ENCODE measurements at regions not wholly inside any gene's neighbourhood (a gene's known extent, or its start where the extent isn't known, plus 50 kb on each side); places are given as distances from the start of the nearest gene placed in this dataset.
"Not testable (repeated sequence)": the region's sequence is repeated elsewhere in the genome, so short reads cannot be mapped to it uniquely, and the experiment has no call there.

- POLR2A ChIA-PET, result no interaction called here
Measured at GRCh38 chr13:31605076-31605860, 134.1 kb upstream of the RXFP2 start.

GRCh38 chr13:31607531-31607930 is 131.8 kb upstream of the RXFP2 start:
- DNase-seq (ENCODE audit: low read depth, low spot score); CTCF ChIA-PET; H3K4me3 ChIP-seq (ENCODE audit: low read depth, low read length); POLR2A ChIA-PET: not testable (repeated sequence)

More at GRCh38 chr13:31605076-31605860, 134.1 kb upstream of the RXFP2 start:
- H3K4me3 ChIP-seq (ENCODE audit: low read depth, low read length), result no peak overlapping the region
- CTCF ChIA-PET, result no interaction called here
- no peak for DNase-seq (ENCODE audit: low read depth, low spot score)
- TF ChIP-seq, protein P1, sequence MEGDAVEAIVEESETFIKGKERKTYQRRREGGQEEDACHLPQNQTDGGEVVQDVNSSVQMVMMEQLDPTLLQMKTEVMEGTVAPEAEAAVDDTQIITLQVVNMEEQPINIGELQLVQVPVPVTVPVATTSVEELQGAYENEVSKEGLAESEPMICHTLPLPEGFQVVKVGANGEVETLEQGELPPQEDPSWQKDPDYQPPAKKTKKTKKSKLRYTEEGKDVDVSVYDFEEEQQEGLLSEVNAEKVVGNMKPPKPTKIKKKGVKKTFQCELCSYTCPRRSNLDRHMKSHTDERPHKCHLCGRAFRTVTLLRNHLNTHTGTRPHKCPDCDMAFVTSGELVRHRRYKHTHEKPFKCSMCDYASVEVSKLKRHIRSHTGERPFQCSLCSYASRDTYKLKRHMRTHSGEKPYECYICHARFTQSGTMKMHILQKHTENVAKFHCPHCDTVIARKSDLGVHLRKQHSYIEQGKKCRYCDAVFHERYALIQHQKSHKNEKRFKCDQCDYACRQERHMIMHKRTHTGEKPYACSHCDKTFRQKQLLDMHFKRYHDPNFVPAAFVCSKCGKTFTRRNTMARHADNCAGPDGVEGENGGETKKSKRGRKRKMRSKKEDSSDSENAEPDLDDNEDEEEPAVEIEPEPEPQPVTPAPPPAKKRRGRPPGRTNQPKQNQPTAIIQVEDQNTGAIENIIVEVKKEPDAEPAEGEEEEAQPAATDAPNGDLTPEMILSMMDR (IDR thresholded peaks at IDR 0.05; ENCODE audit: insufficient read depth, low read length, missing control alignments), result no peak

- POLR2A ChIA-PET, result not testable (repeated sequence)
Measured at GRCh38 chr13:31608780-31609179, 130.5 kb upstream of the RXFP2 start.

GRCh38 chr13:31610270-31610998 is 128.9 kb upstream of the RXFP2 start:
- POLR2A ChIA-PET, result no interaction called here
- H3K4me3 ChIP-seq (ENCODE audit: low read depth, low read length), result no peak overlapping the region
- CTCF ChIA-PET, result no interaction called here
- TF ChIP-seq, protein P1 (IDR thresholded peaks at IDR 0.05; ENCODE audit: insufficient read depth, low read length, missing control alignments), result no peak
- no peak for DNase-seq (ENCODE audit: low read depth, low spot score)

More at GRCh38 chr13:31608780-31609179, 130.5 kb upstream of the RXFP2 start:
- H3K4me3 ChIP-seq (ENCODE audit: low read depth, low read length); DNase-seq (ENCODE audit: low read depth, low spot score); CTCF ChIA-PET: not testable (repeated sequence)

DNA sequence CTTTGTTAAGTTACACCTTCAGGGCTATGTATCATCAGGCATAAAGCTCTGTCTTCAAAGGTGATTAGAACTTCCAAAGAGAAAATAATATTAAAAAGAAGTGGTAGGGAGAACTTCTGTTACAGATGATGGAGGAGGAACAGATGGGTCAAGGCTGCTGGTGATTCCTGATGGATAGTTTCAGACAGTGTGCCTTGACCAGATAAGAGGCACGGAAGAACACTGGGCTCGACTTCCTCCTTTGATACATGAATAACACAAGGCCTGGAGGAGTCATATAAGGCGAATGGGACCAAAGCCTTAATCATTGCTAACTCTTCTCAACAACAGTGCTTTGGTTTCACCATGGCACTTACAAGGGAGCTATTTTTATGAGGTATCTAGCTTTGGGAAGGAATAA is 128.1 kb upstream of the RXFP2 start:
- DNase-seq (ENCODE audit: low read depth, low spot score), result no peak
- TF ChIP-seq, protein P1 (IDR thresholded peaks at IDR 0.05; ENCODE audit: insufficient read depth, low read length, missing control alignments), result no peak
- POLR2A ChIA-PET, result no interaction called here
- H3K4me3 ChIP-seq (ENCODE audit: low read depth, low read length), result no peak overlapping the region
- CTCF ChIA-PET, result no interaction called here

DNA sequence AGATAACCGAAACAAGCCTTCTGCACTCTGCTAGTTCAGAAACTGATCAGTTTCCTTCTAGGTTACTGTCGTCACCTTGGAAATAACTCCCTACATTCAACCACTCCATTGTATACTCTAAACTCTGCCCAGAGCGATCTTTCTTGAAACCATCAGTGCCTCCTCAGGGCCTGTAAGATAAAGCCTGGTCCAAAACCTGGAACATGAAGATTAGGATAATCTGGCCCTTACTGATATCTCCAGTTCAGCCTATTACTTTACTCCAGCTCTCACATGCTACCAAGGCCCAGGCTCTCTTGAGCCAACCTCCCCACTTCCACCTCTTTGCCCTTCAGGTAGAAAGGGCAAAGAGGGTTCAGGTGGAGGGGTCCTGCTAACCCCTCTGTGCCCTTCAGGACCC is 125.3 kb upstream of the RXFP2 start:
- no peak for DNase-seq (ENCODE audit: low read depth, low spot score)
- H3K4me3 ChIP-seq (ENCODE audit: low read depth, low read length), result no peak overlapping the region
- CTCF ChIA-PET, result no interaction called here
- TF ChIP-seq, protein P1 (IDR thresholded peaks at IDR 0.05; ENCODE audit: insufficient read depth, low read length, missing control alignments), result no peak
- POLR2A ChIA-PET, result no interaction called here

GRCh38 chr13:31614704-31615103 is 124.6 kb upstream of the RXFP2 start:
- no peak overlapping the region for H3K4me3 ChIP-seq (ENCODE audit: low read depth, low read length)
- CTCF ChIA-PET, result no interaction called here
- DNase-seq (ENCODE audit: low read depth, low spot score), result no peak
- POLR2A ChIA-PET, result no interaction called here
- TF ChIP-seq, protein P1 (IDR thresholded peaks at IDR 0.05; ENCODE audit: insufficient read depth, low read length, missing control alignments), result no peak
